DND-41 (cell line): ENCODE measurements at regions not wholly inside any gene's neighbourhood (a gene's known extent, or its start where the extent isn't known, plus 50 kb on each side); places are given as distances from the start of the nearest gene placed in this dataset.

Source experiments
- ATAC-seq: fragments of 200-7000 bp; cut with Tn5 transposase; 3 replicates; pipeline ENCODE4 v1.9.1; 2021; ENCODE audit warnings: low read depth; ENCODE audit not compliant: insufficient read depth
- DNase-seq: peaks from one replicate; pipeline ENCODE4 v3.0.0-alpha.2; 2020
- H2AFZ ChIP-seq: 2 replicates; pipeline ENCODE4 v1.6.0; 2012; ENCODE audit warnings: low read depth, low read length
- H3K27ac ChIP-seq: 2 replicates; pipeline ENCODE4 v1.5.1; 2012; ENCODE audit warnings: low read length, inconsistent platforms
- H3K27me3 ChIP-seq: fragments of 200-600 bp; sonication (generic); 2 replicates; pipeline ENCODE4 v1.6.0; 2012; ENCODE audit warnings: low read length, mild to moderate bottlenecking, inconsistent platforms; ENCODE audit not compliant: insufficient read depth, poor library complexity
- H3K36me3 ChIP-seq: 2 replicates; pipeline ENCODE4 v1.5.1; 2012; ENCODE audit warnings: low read length, inconsistent platforms; ENCODE audit not compliant: insufficient read depth
- H3K4me1 ChIP-seq: 2 replicates; pipeline ENCODE4 v1.5.1; 2012; ENCODE audit warnings: mild to moderate bottlenecking, low read length; ENCODE audit not compliant: insufficient read depth
- H3K4me2 ChIP-seq: 2 replicates; pipeline ENCODE4 v1.6.0; 2012; ENCODE audit warnings: mild to moderate bottlenecking, moderate library complexity, low read length, inconsistent platforms; ENCODE audit not compliant: insufficient read depth
- H3K4me3 ChIP-seq, 2 experiments: fragments of 200-600 bp in 1 of 2; shearing (Covaris generic) in 1 of 2; 2 replicates each; pipeline ENCODE4 v1.5.1; 2012 to 2016; ENCODE audit warnings: inconsistent platforms in 2 of 2, low read length in 2 of 2, mild to moderate bottlenecking in 2 of 2, low read depth in 1 of 2, moderate library complexity in 1 of 2
- H3K79me2 ChIP-seq: 2 replicates; pipeline ENCODE4 v1.6.0; 2012; ENCODE audit warnings: low read length, inconsistent platforms; ENCODE audit not compliant: insufficient read depth
- H3K9ac ChIP-seq: 2 replicates; pipeline ENCODE4 v1.6.0; 2012; ENCODE audit warnings: low read depth, mild to moderate bottlenecking, inconsistent platforms, low read length, moderate library complexity
- H3K9me3 ChIP-seq: 2 replicates; pipeline ENCODE4 v1.5.1; 2012; ENCODE audit warnings: low read length, moderate library complexity, mild to moderate bottlenecking, inconsistent platforms; ENCODE audit not compliant: insufficient read depth, severe bottlenecking
- H4K20me1 ChIP-seq: 2 replicates; pipeline ENCODE4 v1.6.0; 2012; ENCODE audit warnings: low read length; ENCODE audit not compliant: insufficient read depth
- EZH2 ChIP-seq: IDR thresholded peaks from 3 replicates; pipeline ENCODE4 v1.6.1; 2012; ENCODE audit warnings: borderline replicate concordance, low read depth, mild to moderate bottlenecking, moderate library complexity, low read length, inconsistent platforms; ENCODE audit not compliant: severe bottlenecking
- TF ChIP-seq, protein P1 (sequence below): IDR thresholded peaks from 2 replicates; pipeline ENCODE4 v1.5.1; 2012; ENCODE audit warnings: borderline replicate concordance, low read length, moderate library complexity, mild to moderate bottlenecking; ENCODE audit not compliant: poor library complexity, severe bottlenecking; ENCODE audit errors: extremely low read depth

DNA sequence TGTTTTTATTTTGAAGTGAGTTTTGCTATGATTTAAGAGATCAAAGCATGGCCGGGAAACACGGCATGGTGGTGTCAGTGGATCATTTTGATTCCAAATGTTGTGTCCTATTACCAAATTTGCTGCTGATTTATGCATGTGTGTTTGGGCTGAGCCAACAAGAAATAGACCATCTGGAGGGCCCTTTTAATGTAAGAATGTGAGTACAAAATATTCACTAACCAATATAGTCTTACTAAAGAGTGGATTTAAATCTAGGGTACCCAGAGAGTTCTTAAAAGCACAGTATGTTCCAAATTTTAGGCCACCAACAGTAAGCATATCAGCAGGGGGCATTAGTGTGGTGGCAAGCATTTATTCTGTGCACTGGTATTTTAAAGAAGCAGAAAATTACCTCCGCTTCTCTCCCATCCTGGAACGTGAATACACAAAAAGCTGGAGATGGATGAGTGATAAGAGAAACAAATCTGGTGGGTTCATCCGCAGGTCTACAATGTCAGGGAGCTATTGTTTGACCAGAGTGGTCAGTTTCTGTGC lies 444.4 kb upstream of the IGFBP7 start:
- no peak for TF ChIP-seq EZH2
- TF ChIP-seq, protein P1, sequence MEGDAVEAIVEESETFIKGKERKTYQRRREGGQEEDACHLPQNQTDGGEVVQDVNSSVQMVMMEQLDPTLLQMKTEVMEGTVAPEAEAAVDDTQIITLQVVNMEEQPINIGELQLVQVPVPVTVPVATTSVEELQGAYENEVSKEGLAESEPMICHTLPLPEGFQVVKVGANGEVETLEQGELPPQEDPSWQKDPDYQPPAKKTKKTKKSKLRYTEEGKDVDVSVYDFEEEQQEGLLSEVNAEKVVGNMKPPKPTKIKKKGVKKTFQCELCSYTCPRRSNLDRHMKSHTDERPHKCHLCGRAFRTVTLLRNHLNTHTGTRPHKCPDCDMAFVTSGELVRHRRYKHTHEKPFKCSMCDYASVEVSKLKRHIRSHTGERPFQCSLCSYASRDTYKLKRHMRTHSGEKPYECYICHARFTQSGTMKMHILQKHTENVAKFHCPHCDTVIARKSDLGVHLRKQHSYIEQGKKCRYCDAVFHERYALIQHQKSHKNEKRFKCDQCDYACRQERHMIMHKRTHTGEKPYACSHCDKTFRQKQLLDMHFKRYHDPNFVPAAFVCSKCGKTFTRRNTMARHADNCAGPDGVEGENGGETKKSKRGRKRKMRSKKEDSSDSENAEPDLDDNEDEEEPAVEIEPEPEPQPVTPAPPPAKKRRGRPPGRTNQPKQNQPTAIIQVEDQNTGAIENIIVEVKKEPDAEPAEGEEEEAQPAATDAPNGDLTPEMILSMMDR, result no peak
- Histone ChIP-seq H2AFZ (no peak overlapping the region), H3K36me3 (no peaks in the 10 kb centered on the region), H3K27me3 (no peaks in the 10 kb centered on the region), H3K27ac (no peak overlapping the region), H3K9ac (no peak overlapping the region), H4K20me1 (no peaks in the 10 kb centered on the region), H3K4me3 (no peak overlapping the region), H3K79me2 (no peaks in the 10 kb centered on the region), H3K4me1 (no peaks in the 10 kb centered on the region), H3K9me3 (no peaks in the 10 kb centered on the region), H3K4me2 (no peak overlapping the region)
- ATAC-seq, result no peak
- no peak for DNase-seq

DNA sequence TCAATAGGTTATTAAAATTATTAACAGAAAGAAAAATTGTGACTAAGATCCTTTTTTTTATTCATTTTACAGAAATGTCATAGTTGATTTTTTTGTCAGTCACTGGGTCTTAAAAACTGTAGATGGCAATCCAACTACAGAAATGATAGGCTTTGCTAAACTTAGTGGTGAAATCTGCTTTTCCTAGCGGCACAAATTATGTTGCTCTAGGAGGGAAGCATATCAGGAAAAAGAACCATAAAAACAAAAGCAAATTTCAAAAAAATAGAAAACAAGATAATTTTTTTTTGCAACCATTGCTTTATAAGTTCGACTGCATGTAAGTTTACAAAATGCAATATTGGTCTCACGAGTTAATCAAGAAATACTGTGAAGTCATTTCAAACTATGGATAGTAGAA lies 443.5 kb upstream of the IGFBP7 start:
- DNase-seq (no peak), ATAC-seq (no peak)
- Histone ChIP-seq H3K36me3 (no peaks in the 10 kb centered on the region), H3K9ac (no peak overlapping the region), H3K4me1 (no peaks in the 10 kb centered on the region), H2AFZ (no peak overlapping the region), H3K9me3 (no peaks in the 10 kb centered on the region), H3K27ac (no peak overlapping the region), H3K4me2 (no peak overlapping the region), H3K4me3 (no peak overlapping the region), H4K20me1 (no peaks in the 10 kb centered on the region), H3K79me2 (no peaks in the 10 kb centered on the region), H3K27me3 (no peaks in the 10 kb centered on the region)
- TF ChIP-seq, protein P1, result no peak
- TF ChIP-seq EZH2, result no peak

DNA sequence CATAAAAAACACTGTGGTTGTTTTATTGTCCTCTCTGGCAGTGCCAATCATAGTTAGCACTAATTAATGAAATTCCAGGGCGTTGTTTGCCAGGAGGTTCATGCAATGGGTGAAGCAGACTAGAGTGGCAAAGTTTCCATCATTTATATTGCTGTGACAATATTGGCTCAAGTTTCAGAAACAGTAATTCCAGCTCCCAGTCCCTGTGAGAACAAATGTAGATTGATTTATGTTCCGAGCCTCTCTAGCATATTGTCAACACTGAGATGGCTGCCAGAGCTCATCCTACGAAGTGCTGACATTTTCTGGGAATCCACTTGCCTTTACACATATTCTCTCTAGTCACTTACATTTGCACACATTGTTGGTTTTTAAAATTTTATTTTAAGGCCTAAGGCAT lies 440.0 kb upstream of the IGFBP7 start:
- Histone ChIP-seq H3K27me3 (no peaks in the 10 kb centered on the region), H3K36me3 (no peaks in the 10 kb centered on the region), H4K20me1 (no peaks in the 10 kb centered on the region), H3K27ac (no peak overlapping the region), H3K4me3 (no peak overlapping the region), H3K4me1 (no peaks in the 10 kb centered on the region), H3K79me2 (no peaks in the 10 kb centered on the region), H3K9me3 (no peaks in the 10 kb centered on the region), H3K4me2 (no peak overlapping the region), H3K9ac (no peak overlapping the region), H2AFZ (no peak overlapping the region)
- ATAC-seq (no peak), DNase-seq (no peak)
- TF ChIP-seq EZH2, result no peak
- TF ChIP-seq, protein P1, result no peak

DNA sequence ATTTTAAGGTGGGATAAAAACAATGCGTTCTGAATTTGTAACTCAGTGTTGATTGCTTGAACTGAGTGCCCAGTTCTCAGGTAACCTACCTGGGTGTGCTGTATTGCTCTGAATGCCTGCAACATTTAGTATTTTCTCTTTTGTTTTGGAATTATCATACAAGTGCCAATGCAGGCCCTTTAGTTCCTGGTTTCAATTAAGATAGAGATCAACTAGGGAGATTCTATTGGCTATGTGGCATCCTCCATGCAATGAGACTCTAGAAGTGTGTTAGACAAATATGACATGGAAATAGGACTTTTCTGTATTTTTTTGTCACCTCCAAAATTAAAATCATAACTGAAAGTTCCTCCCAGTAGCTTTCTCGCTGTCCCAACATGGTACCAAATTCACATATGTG lies 438.7 kb upstream of the IGFBP7 start:
- no peak for ATAC-seq
- no peaks in the 10 kb centered on the region for H3K4me1 ChIP-seq
- no peak for DNase-seq
- no peaks in the 10 kb centered on the region for H3K27me3 ChIP-seq
- H3K4me2 ChIP-seq, result no peak overlapping the region
- no peak overlapping the region for H2AFZ ChIP-seq
- H3K27ac ChIP-seq, result no peak overlapping the region
- H3K9ac ChIP-seq, result no peak overlapping the region
- H4K20me1 ChIP-seq, result no peaks in the 10 kb centered on the region
- no peak overlapping the region for H3K4me3 ChIP-seq
- TF ChIP-seq, protein P1, result no peak
- TF ChIP-seq EZH2, result no peak
- H3K36me3 ChIP-seq, result no peaks in the 10 kb centered on the region
- no peaks in the 10 kb centered on the region for H3K79me2 ChIP-seq
- no peaks in the 10 kb centered on the region for H3K9me3 ChIP-seq
